Endothelial cell of umbilical vein (primary cell): ENCODE measurements at regions not wholly inside any gene's neighbourhood (a gene's known extent, or its start where the extent isn't known, plus 50 kb on each side); places are given as distances from the start of the nearest gene placed in this dataset.

Experiments
- EZH2 ChIP-seq: IDR thresholded peaks from 2 replicates; pipeline ENCODE4 v1.6.1; 2012; ENCODE audit warnings: borderline replicate concordance, low read depth, mild to moderate bottlenecking, moderate library complexity, low read length, inconsistent platforms; ENCODE audit not compliant: severe bottlenecking
- FOS ChIP-seq: IDR thresholded peaks from 2 replicates; pipeline ENCODE4 v1.6.1; 2011; ENCODE audit warnings: mild to moderate bottlenecking, low read length, moderate library complexity, borderline replicate concordance; ENCODE audit not compliant: insufficient read depth
- JUN ChIP-seq: IDR thresholded peaks from 2 replicates; pipeline ENCODE4 v1.6.1; 2011; ENCODE audit warnings: borderline replicate concordance, low read depth; ENCODE audit not compliant: insufficient read length, insufficient read depth
- MYC ChIP-seq: IDR thresholded peaks from one replicate; pipeline ENCODE4 v1.6.1; 2011; ENCODE audit warnings: mild to moderate bottlenecking, low read depth, low read length
- POLR2A ChIP-seq: IDR thresholded peaks from 2 replicates; pipeline ENCODE4 v1.6.1; 2012; ENCODE audit warnings: low read depth, mild to moderate bottlenecking, control low read depth, low read length
- POLR2AphosphoS5 ChIP-seq: IDR thresholded peaks from 2 replicates; pipeline ENCODE4 v1.6.1; 2012; ENCODE audit warnings: low read depth, mild to moderate bottlenecking, control low read depth, low read length, moderate library complexity; ENCODE audit not compliant: insufficient read depth
- TF ChIP-seq, protein P1 (sequence below), 2 donors: IDR thresholded peaks; 1 replicate in 1 of 2; 2 replicates in 1 of 2; pipeline ENCODE4 v1.5.1; 2011; ENCODE audit warnings: low read length in 2 of 2, mild to moderate bottlenecking in 2 of 2, moderate library complexity in 2 of 2, control low read depth in 1 of 2, inconsistent platforms in 1 of 2, low read depth in 1 of 2; ENCODE audit not compliant: insufficient read depth in 1 of 2; ENCODE audit errors: extremely low read depth in 1 of 2

DNA sequence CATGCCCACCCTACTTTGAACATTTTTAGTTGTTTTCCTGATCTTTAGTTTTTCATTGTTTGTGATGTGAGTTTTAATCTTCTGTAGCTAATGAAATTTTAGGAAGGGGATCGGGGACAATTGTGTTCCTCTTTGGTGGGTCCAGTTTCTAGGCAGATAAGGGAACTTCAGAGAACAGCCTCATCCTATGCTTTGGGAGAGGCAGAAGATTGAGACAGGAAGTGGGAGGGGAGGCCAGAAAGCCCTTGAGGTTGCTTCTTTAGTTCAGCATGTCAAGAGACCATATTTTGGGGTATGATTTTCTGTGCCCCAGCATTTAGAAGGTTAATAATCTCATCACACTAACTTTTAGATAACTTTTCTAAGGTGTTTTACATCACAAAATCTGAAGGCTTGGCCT lies 191.0 kb downstream of the TANC2 start:
- TF ChIP-seq EZH2 = no peak
- TF ChIP-seq, protein P1, sequence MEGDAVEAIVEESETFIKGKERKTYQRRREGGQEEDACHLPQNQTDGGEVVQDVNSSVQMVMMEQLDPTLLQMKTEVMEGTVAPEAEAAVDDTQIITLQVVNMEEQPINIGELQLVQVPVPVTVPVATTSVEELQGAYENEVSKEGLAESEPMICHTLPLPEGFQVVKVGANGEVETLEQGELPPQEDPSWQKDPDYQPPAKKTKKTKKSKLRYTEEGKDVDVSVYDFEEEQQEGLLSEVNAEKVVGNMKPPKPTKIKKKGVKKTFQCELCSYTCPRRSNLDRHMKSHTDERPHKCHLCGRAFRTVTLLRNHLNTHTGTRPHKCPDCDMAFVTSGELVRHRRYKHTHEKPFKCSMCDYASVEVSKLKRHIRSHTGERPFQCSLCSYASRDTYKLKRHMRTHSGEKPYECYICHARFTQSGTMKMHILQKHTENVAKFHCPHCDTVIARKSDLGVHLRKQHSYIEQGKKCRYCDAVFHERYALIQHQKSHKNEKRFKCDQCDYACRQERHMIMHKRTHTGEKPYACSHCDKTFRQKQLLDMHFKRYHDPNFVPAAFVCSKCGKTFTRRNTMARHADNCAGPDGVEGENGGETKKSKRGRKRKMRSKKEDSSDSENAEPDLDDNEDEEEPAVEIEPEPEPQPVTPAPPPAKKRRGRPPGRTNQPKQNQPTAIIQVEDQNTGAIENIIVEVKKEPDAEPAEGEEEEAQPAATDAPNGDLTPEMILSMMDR (IDR thresholded peaks at IDR 0.05; ENCODE audit: extremely low read depth in 1 of 2, insufficient read depth in 1 of 2, low read depth in 1 of 2, low read length in 2 of 2) = no peak
- TF ChIP-seq POLR2A = no peak
- no peak for TF ChIP-seq JUN
- TF ChIP-seq FOS = no peak
- no peak for TF ChIP-seq POLR2AphosphoS5
- TF ChIP-seq MYC = no peak
